BE2C (cell line): ENCODE measurements at regions not wholly inside any gene's neighbourhood (a gene's known extent, or its start where the extent isn't known, plus 50 kb on each side); places are given as distances from the start of the nearest gene placed in this dataset.

Experiments used
- DNase-seq: peaks from one replicate; pipeline ENCODE4 v3.0.0-alpha.2; 2020
- H3K27me3 ChIP-seq: fragments of 250-450 bp; sonication (Bioruptor Pico); 2 replicates; pipeline ENCODE4 v1.5.1; 2020; ENCODE audit warnings: mild to moderate bottlenecking
- H3K36me3 ChIP-seq: fragments of 250-450 bp; sonication (Bioruptor Pico); 2 replicates; pipeline ENCODE4 v1.5.1; 2020; ENCODE audit warnings: mild to moderate bottlenecking
- H3K4me1 ChIP-seq: fragments of 250-450 bp; sonication (Bioruptor Pico); 2 replicates; pipeline ENCODE4 v1.5.1; 2020
- H3K4me3 ChIP-seq: 2 replicates; pipeline ENCODE4 v1.5.1; 2011; ENCODE audit warnings: low read depth, low read length
- H3K9me3 ChIP-seq: fragments of 250-450 bp; sonication (Bioruptor Pico); 2 replicates; pipeline ENCODE4 v1.5.1; 2020
- CTCF ChIP-seq: IDR thresholded peaks from 2 replicates; pipeline ENCODE4 v1.5.1; 2012; ENCODE audit warnings: mild to moderate bottlenecking, low read depth, low read length

- Histone ChIP-seq H3K4me3 (no peak overlapping the region), H3K27me3 (no peaks in the 10 kb centered on the region), H3K9me3 (no peaks in the 10 kb centered on the region; the same call in 1 of the 2 replicates), H3K4me1 (no peaks in the 10 kb centered on the region), H3K36me3 (no peaks in the 10 kb centered on the region)
- no peak for TF ChIP-seq CTCF
- DNase-seq, result no peak
These were observed 187.3 kb downstream of the CYB561 start for GRCh38 chr17:63258785-63259184.

GRCh38 chr17:63262751-63263476 lies 183.2 kb downstream of the CYB561 start:
- no peak for DNase-seq
- no peaks in the 10 kb centered on the region for H3K27me3 ChIP-seq
- peaks cover 4% of the 10 kb centered on the region for H3K36me3 ChIP-seq
- H3K4me1 ChIP-seq, result no peaks in the 10 kb centered on the region
- H3K9me3 ChIP-seq, result no peaks in the 10 kb centered on the region
- TF ChIP-seq CTCF, result no peak
- H3K4me3 ChIP-seq, result no peak overlapping the region

- H3K9me3 ChIP-seq, result no peaks in the 10 kb centered on the region
- no peak for DNase-seq
- TF ChIP-seq CTCF, result no peak
- no peaks in the 10 kb centered on the region for H3K27me3 ChIP-seq
- no peak overlapping the region for H3K4me3 ChIP-seq
- H3K4me1 ChIP-seq, result no peaks in the 10 kb centered on the region
- H3K36me3 ChIP-seq, result peaks cover 22% of the 10 kb centered on the region
These were observed 180.6 kb downstream of the CYB561 start for GRCh38 chr17:63265526-63265925.

- Histone ChIP-seq H3K27me3 (no peaks in the 10 kb centered on the region), H3K4me3 (no peak overlapping the region), H3K36me3 (peaks cover 22% of the 10 kb centered on the region), H3K4me1 (no peaks in the 10 kb centered on the region), H3K9me3 (no peaks in the 10 kb centered on the region)
- no peak for TF ChIP-seq CTCF
- no peak for DNase-seq
These were observed 178.3 kb downstream of the CYB561 start for GRCh38 chr17:63267846-63268245.

GRCh38 chr17:63268827-63269226 lies 177.3 kb downstream of the CYB561 start:
- no peak for DNase-seq
- Histone ChIP-seq H3K4me1 (no peaks in the 10 kb centered on the region), H3K4me3 (no peak overlapping the region), H3K9me3 (no peaks in the 10 kb centered on the region), H3K36me3 (peaks cover 22% of the 10 kb centered on the region), H3K27me3 (no peaks in the 10 kb centered on the region)
- no peak for TF ChIP-seq CTCF

- H3K4me3 ChIP-seq, result no peak overlapping the region
- no peaks in the 10 kb centered on the region for H3K27me3 ChIP-seq
- TF ChIP-seq CTCF, result no peak
- no peak for DNase-seq
- H3K36me3 ChIP-seq, result peaks cover 22% of the 10 kb centered on the region
- H3K4me1 ChIP-seq, result no peaks in the 10 kb centered on the region
- H3K9me3 ChIP-seq, result no peaks in the 10 kb centered on the region
These were observed 175.5 kb downstream of the CYB561 start for GRCh38 chr17:63270610-63271009.
